ENCODE measurements at regions not wholly inside any gene's neighbourhood (a gene's known extent, or its start where the extent isn't known, plus 50 kb on each side); places are given as distances from the start of the nearest gene placed in this dataset.

- no peak for TF ChIP-seq POLR2AphosphoS5 (IDR thresholded peaks at IDR 0.05; ENCODE audit: low read depth, low read length)
- no peak for TF ChIP-seq POLR2A (IDR thresholded peaks at IDR 0.05; ENCODE audit: low read depth, low read length)
These were observed 56.4 kb downstream of the CYCS start for GRCh38 chr7:25068502-25069213.
